NB4 (cell line): ENCODE measurements at regions not wholly inside any gene's neighbourhood (a gene's known extent, or its start where the extent isn't known, plus 50 kb on each side); places are given as distances from the start of the nearest gene placed in this dataset.

Experiments used
- CTCF ChIP-seq: IDR thresholded peaks from one replicate; pipeline ENCODE4 v1.5.1; 2012; ENCODE audit warnings: low read depth, low read length
- POLR2A ChIP-seq: IDR thresholded peaks from 2 replicates; pipeline ENCODE4 v1.6.1; 2011; ENCODE audit warnings: mild to moderate bottlenecking; ENCODE audit not compliant: insufficient read length; ENCODE audit errors: extremely low read depth

GRCh38 chr9:14515049-14515448 is 178.2 kb downstream of the ZDHHC21 start:
- TF ChIP-seq CTCF (no peak), POLR2A (no peak)
